Colon (tissue), 2 donors: ENCODE measurements at regions not wholly inside any gene's neighbourhood (a gene's known extent, or its start where the extent isn't known, plus 50 kb on each side); places are given as distances from the start of the nearest gene placed in this dataset.
"Not testable (repeated sequence)": the region's sequence is repeated elsewhere in the genome, so short reads cannot be mapped to it uniquely, and the experiment has no call there.

ENCODE experiments used
- FAIRE-seq: peaks from 2 replicates; lab custom pipeline; 2012; peaks lifted over from hg19 to GRCh38; lab: Jason Lieb, UNC
- donor health status: control.
- donor health status: control.

- no peak for FAIRE-seq
These were observed 422.3 kb downstream of the FUT8 start for GRCh38 chr14:65834812-65835211.

GRCh38 chr14:65835501-65835900 is 423.0 kb downstream of the FUT8 start:
- FAIRE-seq = no peak

- no peak for FAIRE-seq
These were observed 426.0 kb downstream of the FUT8 start for GRCh38 chr14:65838565-65838964.

GRCh38 chr14:65840118-65840751 is 427.7 kb downstream of the FUT8 start:
- no peak for FAIRE-seq

- no peak for FAIRE-seq
These were observed 428.3 kb downstream of the FUT8 start for GRCh38 chr14:65840786-65841185.

- no peak for FAIRE-seq
These were observed 433.8 kb downstream of the FUT8 start for GRCh38 chr14:65846196-65846868.

- no peak for FAIRE-seq
These were observed 434.7 kb downstream of the FUT8 start for GRCh38 chr14:65847075-65847847.

GRCh38 chr14:65847931-65848330 is 435.4 kb downstream of the FUT8 start:
- not testable (repeated sequence) for FAIRE-seq

- FAIRE-seq = no peak
These were observed 436.6 kb downstream of the FUT8 start for GRCh38 chr14:65849091-65849490.

- no peak for FAIRE-seq
These were observed 437.0 kb downstream of the FUT8 start for GRCh38 chr14:65849558-65849957.

- no peak for FAIRE-seq
These were observed 438.1 kb downstream of the FUT8 start for GRCh38 chr14:65850429-65851135.

- FAIRE-seq = no peak
These were observed 440.2 kb downstream of the FUT8 start for GRCh38 chr14:65852689-65853088.

- FAIRE-seq = no peak
These were observed 441.0 kb downstream of the FUT8 start for GRCh38 chr14:65853407-65853955.

GRCh38 chr14:65854215-65854614 is 441.7 kb downstream of the FUT8 start:
- FAIRE-seq = no peak

- no peak for FAIRE-seq
These were observed 448.6 kb downstream of the FUT8 start for GRCh38 chr14:65860956-65861611.

GRCh38 chr14:65864549-65864948 is 452.0 kb downstream of the FUT8 start:
- no peak for FAIRE-seq

- FAIRE-seq = no peak
These were observed 452.5 kb downstream of the FUT8 start for GRCh38 chr14:65864984-65865383.

GRCh38 chr14:65866448-65866847 is 453.9 kb downstream of the FUT8 start:
- FAIRE-seq = no peak

- FAIRE-seq = no peak
These were observed 454.4 kb downstream of the FUT8 start for GRCh38 chr14:65866886-65867285.

GRCh38 chr14:65867333-65867732 is 454.8 kb downstream of the FUT8 start:
- no peak for FAIRE-seq

GRCh38 chr14:65872536-65872935 is 460.0 kb downstream of the FUT8 start:
- FAIRE-seq = no peak

- FAIRE-seq = no peak
These were observed 464.6 kb downstream of the FUT8 start for GRCh38 chr14:65877166-65877565.
